Stimulated activated CD8-positive, alpha-beta memory T cell treated with anti-CD3 and anti-CD28 coated beads, Interleukin-7, amount 100 ng/mL, for 24 hours (primary cell): ENCODE measurements at regions not wholly inside any gene's neighbourhood (a gene's known extent, or its start where the extent isn't known, plus 50 kb on each side); places are given as distances from the start of the nearest gene placed in this dataset.

Experiments
- DNase-seq: peaks from one replicate; pipeline ENCODE4 v3.0.0-alpha.2; 2020; ENCODE audit warnings: low read depth

GRCh38 chr2:44825702-44826101 lies 115.8 kb upstream of the SIX3 start:
- no peak for DNase-seq

DNA sequence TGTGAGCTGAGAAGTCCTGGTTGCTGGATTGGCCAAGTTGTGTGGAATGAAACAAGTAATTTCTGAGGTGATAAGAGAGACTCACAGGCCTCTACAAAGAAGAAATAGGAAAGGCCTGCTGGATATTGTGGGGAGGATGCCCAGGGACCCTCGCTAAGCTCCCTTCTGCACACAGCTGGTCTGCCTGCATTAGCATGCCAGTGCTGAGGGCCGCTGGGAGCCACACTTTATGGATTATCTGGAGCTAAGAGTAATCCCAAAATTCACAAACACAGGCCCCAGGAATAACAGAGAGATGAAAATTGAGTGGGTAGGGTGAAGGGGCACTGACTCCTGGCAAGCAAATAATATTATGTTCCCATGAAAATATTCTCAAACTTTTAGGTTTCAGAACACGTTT lies 114.9 kb upstream of the SIX3 start:
- DNase-seq: no peak

- no peak for DNase-seq
Observed at GRCh38 chr2:44829771-44830170, 111.7 kb upstream of the SIX3 start.

DNA sequence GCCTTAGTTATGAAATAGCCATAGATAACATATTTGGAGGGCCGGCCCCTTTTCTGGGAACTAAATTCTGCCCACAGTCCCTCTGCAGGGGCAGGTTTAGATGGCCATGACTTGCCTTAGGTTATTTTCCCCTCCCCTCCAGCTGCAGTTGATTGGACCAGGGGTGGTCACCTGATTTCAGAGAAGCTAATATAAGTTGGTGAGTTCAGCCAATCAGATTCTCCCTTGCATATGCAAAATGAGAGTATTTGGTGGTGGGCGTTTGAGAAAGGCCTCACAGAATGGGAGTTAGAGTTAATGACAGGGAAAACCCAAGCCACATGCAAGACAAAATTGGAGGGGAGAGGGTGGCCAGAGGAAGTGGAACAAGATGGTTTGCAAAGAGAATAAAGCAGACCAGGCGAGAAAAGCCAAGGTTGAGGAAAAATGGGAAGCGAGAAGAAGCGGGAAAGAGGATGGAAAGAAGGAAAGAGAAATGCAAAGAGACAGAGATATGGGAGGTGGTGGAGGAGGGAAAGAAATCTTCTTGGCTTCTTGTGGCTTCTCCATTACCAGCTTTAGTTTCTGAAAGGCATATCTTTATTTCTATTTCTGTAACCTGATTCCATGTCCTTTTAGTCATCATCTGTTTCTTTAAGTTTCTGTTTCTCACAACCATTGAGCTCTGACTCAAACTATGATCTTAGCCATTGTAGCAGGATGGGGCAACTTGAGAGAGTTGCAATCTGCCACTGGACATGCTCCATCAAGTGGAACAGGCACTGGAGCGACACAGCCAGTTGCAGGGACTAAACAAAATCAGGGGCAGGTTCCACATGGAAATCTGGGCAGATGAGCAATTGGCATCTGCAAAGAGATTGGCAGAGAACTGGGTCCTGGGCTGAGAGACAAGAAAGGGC lies 108.1 kb upstream of the SIX3 start:
- DNase-seq: no peak

DNA sequence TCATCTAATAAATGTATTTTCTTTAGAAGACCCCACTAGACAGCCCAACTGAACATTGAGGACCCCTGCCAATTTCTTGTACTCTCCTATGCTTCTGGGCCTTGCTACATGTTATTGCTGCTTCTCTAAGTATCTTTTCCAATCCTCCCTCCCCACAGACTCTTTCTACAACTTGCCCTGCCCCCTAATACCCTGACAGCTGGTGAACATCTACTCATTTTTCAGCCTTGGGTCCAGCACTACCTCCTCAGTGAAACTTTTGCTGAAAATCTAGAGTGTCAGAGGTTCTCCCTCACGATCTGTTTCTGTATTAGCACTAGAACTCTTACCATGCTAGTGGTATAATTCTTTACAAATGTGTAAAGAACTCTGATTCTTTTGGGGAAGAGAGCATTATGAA lies 106.8 kb upstream of the SIX3 start:
- no peak for DNase-seq

GRCh38 chr2:44836174-44836573 lies 105.3 kb upstream of the SIX3 start:
- DNase-seq: peak; percentile 14

DNA sequence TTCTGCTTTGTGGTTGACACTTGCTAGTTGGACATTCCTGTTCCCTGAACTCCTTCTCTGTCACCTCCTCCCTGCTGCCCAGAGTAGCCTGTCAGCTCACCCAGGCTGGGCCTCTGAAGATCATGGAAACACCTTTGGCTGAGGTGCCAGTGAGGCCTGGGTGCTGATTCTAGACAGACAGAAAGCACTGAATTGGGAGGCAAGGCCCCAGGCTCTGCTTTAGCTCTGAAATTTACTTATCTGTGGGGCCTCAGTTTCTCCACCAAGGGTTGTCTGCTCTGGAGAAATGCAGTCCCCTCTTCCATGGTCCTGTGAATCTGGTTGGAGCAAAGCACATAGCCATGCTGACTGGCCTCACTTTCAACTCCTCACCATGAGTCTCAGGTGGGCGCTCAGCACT lies 104.6 kb upstream of the SIX3 start:
- no peak for DNase-seq

- no peak for DNase-seq
Observed at GRCh38 chr2:44838116-44838790, 103.2 kb upstream of the SIX3 start.

GRCh38 chr2:44839370-44839769 lies 102.1 kb upstream of the SIX3 start:
- DNase-seq: no peak

DNA sequence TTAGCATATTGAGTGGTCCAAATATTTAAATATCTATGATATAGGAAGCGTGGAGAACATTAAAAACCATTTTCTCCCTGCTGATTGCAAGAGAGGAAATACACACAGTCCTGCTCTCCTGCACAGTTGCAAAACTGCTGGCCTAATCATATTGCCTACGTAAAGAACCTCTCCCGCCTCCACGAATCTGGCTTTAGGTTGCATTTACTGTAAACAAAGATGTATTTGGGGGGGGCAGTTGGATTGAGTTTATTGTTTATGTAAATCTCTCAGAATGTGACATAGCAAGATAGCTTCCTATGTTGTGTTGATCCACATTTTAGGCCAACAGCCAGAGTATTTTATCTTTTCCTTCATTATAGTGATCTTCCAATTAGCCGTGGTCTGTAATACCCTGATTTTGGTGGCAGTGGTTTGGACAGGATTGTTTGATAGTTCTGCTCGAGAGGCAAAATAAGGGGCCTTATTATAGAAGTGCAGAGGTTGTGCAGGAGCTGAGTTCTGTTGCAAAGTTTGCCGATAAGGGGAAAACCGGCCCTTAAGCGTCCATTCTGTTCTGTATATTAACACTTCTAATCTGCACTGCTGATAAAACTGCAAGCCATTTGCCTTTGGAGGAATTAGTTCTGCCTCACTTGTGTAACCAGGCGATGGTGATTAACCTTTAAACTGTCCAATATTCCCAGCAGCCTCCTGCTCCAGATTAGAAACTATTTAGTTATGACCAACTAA lies 101.6 kb upstream of the SIX3 start:
- DNase-seq: no peak

GRCh38 chr2:44840503-44840850 lies 101.0 kb upstream of the SIX3 start:
- DNase-seq: no peak

- DNase-seq: no peak
Observed at GRCh38 chr2:44843086-44843485, 98.4 kb upstream of the SIX3 start.

GRCh38 chr2:44843641-44844310 lies 97.7 kb upstream of the SIX3 start:
- no peak for DNase-seq

- DNase-seq: no peak
Observed at GRCh38 chr2:44844651-44845270, 96.7 kb upstream of the SIX3 start.

DNA sequence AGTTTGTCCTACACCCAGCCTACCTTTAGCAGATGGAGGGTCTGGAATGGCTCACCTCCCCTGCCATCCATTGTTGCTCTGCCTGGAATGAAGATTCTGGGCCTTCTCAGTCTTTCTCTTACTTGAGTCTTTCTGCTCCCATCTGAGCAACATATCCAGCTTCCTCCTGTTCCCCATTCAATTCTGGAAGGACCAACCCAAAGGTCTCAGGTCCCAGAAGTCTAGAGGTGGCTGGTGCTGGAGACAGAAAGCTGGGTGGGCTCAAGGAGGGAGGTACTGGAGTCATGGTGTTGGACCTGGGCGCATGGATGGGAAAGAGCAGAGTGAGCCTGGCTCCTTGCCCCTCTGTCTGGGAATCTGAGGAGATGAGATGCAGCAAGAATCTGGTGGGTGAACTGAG lies 93.5 kb upstream of the SIX3 start:
- DNase-seq: no peak

GRCh38 chr2:44850016-44850415 lies 91.5 kb upstream of the SIX3 start:
- DNase-seq: no peak

DNA sequence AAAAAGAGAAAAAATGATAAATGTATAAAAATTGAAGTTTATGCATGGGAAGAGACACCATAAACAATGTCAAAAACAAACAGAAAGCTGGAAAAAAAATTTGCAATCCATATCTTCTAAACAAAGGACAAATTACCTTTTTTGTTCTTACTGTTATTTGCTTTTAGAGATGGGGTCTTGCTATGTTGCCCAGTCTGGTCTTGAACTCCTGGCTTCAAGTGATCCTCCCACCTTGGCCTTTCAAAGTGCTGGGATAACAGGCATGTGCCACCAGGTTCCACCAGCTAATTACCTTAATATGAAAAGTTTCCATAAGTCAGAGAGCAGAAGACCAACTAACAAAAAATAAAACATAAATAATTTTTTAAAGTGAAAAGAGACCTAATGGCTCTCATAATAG lies 90.0 kb upstream of the SIX3 start:
- DNase-seq: no peak

DNA sequence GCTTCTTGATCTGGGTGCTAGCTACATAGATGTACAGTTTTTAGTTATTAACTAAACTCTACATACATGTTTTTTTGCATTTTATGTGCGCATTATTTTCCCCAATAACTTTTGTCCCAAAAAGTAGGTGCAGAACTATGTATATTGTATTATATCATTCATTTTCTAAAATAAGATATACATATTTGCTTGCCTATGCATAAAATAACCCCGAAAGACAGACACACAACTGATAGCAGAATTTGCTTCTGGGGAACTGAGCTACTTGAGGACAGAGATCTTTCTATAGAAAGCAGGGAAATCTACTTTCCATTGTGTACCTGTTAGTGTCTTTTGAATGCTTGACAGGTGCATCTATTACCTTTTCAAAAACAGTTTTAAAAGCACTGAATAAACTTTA lies 88.9 kb upstream of the SIX3 start:
- DNase-seq: no peak

- DNase-seq: no peak
Observed at GRCh38 chr2:44859337-44859736, 82.2 kb upstream of the SIX3 start.

DNA sequence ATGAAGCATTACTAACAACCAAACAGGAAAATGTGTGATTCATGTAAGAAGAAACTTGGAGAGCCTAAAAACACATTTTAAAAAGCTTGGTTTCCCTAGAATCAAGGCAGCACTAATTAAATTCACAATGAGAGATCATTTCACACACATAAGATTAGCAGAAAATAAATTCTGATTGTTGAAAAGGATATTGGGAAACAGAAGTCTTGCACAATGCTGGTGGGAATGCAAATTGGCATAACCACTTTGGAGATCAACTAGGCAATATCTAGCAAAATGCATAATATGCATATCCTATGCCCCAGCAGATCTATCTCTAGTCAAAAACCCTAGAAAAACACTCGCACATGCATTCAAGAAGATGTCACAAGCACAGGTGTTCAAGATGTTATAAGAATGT lies 75.3 kb upstream of the SIX3 start:
- no peak for DNase-seq

- DNase-seq: no peak
Observed at GRCh38 chr2:44869761-44870160, 71.7 kb upstream of the SIX3 start.

DNA sequence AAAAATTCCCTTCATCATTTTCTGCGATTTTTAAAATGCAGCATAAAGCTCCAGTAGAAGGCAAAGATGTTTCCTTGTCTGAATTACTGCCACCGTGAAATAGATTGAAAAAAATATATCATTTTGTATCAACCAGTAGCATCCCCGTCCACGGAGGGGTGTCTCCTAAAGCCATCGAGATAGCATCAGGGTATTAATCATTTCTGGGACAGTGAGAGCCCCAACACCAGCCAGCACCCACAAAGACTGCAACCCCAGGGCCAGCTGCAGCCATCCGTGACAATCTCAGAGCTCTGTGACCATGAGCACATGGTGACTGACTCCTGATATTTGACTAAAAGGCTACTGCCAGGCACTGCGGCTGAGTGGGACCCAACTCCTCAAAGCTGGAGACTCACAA lies 64.1 kb upstream of the SIX3 start:
- no peak for DNase-seq
